ENCODE measurements at regions not wholly inside any gene's neighbourhood (a gene's known extent, or its start where the extent isn't known, plus 50 kb on each side); places are given as distances from the start of the nearest gene placed in this dataset.

DNA sequence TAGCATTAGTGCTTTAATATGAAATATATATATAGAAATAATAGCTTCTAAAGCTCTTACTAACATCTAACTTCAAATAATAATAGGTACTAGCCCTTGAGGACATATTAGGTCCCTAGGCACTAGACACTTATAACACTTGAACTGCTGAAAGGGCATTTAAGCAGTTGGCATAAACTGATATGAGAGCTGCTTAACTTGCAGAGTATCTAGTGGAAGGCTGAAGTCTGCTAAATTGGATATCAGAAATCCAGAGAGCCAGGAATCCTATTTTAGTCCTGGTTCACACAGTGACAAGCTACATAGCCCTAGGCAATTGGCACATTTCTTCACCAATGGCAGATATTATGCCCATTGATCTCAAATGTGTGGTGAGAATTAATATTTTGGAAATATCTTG lies 326.9 kb upstream of the UBE2E3 start:
- Histone ChIP-seq H3K27ac (ENCODE audit: low read depth, low read length) (no peak overlapping the region), H3K9ac (ENCODE audit: extremely low read depth, low read length, poor library complexity, severe bottlenecking) (no peak overlapping the region), H3K9me3 (ENCODE audit: control insufficient read depth, low read length) (no peaks in the 10 kb centered on the region), H3K4me3 (ENCODE audit: low read length) (no peak overlapping the region), H3K27me3 (ENCODE audit: control insufficient read depth, insufficient read depth, low read length, poor library complexity, severe bottlenecking) (no peaks in the 10 kb centered on the region), H3K36me3 (ENCODE audit: control insufficient read depth, insufficient read depth, low read length) (no peaks in the 10 kb centered on the region), H3K4me1 (ENCODE audit: control insufficient read depth, insufficient read depth, low read length) (no peaks in the 10 kb centered on the region)
- no peak for DNase-seq
- Mint-ChIP-seq H3K27ac (no peak overlapping the region), H3K9me3 (no peaks in the 10 kb centered on the region), H3K4me3 (no peak overlapping the region), H3K36me3 (ENCODE audit: low read depth) (no peaks in the 10 kb centered on the region), H3K4me1 (peaks cover 15% of the 10 kb centered on the region), H3K27me3 (ENCODE audit: insufficient read depth) (no peaks in the 10 kb centered on the region)
- TF ChIP-seq, protein P1, sequence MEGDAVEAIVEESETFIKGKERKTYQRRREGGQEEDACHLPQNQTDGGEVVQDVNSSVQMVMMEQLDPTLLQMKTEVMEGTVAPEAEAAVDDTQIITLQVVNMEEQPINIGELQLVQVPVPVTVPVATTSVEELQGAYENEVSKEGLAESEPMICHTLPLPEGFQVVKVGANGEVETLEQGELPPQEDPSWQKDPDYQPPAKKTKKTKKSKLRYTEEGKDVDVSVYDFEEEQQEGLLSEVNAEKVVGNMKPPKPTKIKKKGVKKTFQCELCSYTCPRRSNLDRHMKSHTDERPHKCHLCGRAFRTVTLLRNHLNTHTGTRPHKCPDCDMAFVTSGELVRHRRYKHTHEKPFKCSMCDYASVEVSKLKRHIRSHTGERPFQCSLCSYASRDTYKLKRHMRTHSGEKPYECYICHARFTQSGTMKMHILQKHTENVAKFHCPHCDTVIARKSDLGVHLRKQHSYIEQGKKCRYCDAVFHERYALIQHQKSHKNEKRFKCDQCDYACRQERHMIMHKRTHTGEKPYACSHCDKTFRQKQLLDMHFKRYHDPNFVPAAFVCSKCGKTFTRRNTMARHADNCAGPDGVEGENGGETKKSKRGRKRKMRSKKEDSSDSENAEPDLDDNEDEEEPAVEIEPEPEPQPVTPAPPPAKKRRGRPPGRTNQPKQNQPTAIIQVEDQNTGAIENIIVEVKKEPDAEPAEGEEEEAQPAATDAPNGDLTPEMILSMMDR (conservative IDR thresholded peaks at IDR 0.05), result no peak

GRCh38 chr2:180652794-180653193 lies 327.6 kb upstream of the UBE2E3 start:
- TF ChIP-seq, protein P1 (conservative IDR thresholded peaks at IDR 0.05), result no peak
- H3K36me3 Mint-ChIP-seq (ENCODE audit: low read depth), result no peaks in the 10 kb centered on the region
- H3K27ac Mint-ChIP-seq, result no peak overlapping the region

GRCh38 chr2:180651596-180651995 lies 328.8 kb upstream of the UBE2E3 start:
- 82% methylated on average over 8 of the region's 8 CpGs; no CpG with 5 or more reads in 1 of the 2 experiments for WGBS, 2 experiments (ENCODE audit: insufficient coverage in 1 of 2, insufficient read length in 1 of 2)
- Histone ChIP-seq H3K36me3 (ENCODE audit: control insufficient read depth, insufficient read depth, low read length) (no peaks in the 10 kb centered on the region), H3K4me1 (ENCODE audit: control insufficient read depth, insufficient read depth, low read length) (no peaks in the 10 kb centered on the region), H3K4me3 (ENCODE audit: low read length) (no peak overlapping the region), H3K9ac (ENCODE audit: extremely low read depth, low read length, poor library complexity, severe bottlenecking) (no peak overlapping the region), H3K27ac (ENCODE audit: low read depth, low read length) (no peak overlapping the region), H3K9me3 (ENCODE audit: control insufficient read depth, low read length) (no peaks in the 10 kb centered on the region), H3K27me3 (ENCODE audit: control insufficient read depth, insufficient read depth, low read length, poor library complexity, severe bottlenecking) (no peaks in the 10 kb centered on the region)
- Mint-ChIP-seq H3K9me3 (no peaks in the 10 kb centered on the region), H3K36me3 (ENCODE audit: low read depth) (no peaks in the 10 kb centered on the region), H3K27ac (no peak overlapping the region), H3K4me3 (no peak overlapping the region), H3K4me1 (peaks cover 9% of the 10 kb centered on the region), H3K27me3 (ENCODE audit: insufficient read depth) (no peaks in the 10 kb centered on the region)
- no peak for DNase-seq
- TF ChIP-seq, protein P1 (conservative IDR thresholded peaks at IDR 0.05), result no peak

More at GRCh38 chr2:180652794-180653193, 327.6 kb upstream of the UBE2E3 start:
- no peaks in the 10 kb centered on the region for H3K27me3 Mint-ChIP-seq (ENCODE audit: insufficient read depth)
- no peaks in the 10 kb centered on the region for H3K9me3 Mint-ChIP-seq
- H3K9ac ChIP-seq (ENCODE audit: extremely low read depth, low read length, poor library complexity, severe bottlenecking), result no peak overlapping the region
- peaks cover 15% of the 10 kb centered on the region for H3K4me1 Mint-ChIP-seq
- H3K4me1 ChIP-seq (ENCODE audit: control insufficient read depth, insufficient read depth, low read length), result no peaks in the 10 kb centered on the region
- no peak overlapping the region for H3K4me3 Mint-ChIP-seq
- no peak overlapping the region for H3K4me3 ChIP-seq (ENCODE audit: low read length)
- no peak for DNase-seq
- H3K27ac ChIP-seq (ENCODE audit: low read depth, low read length), result no peak overlapping the region
- no peaks in the 10 kb centered on the region for H3K36me3 ChIP-seq (ENCODE audit: control insufficient read depth, insufficient read depth, low read length)
- H3K27me3 ChIP-seq (ENCODE audit: control insufficient read depth, insufficient read depth, low read length, poor library complexity, severe bottlenecking), result no peaks in the 10 kb centered on the region
- H3K9me3 ChIP-seq (ENCODE audit: control insufficient read depth, low read length), result no peaks in the 10 kb centered on the region
